RWPE2 (cell line): ENCODE measurements at regions not wholly inside any gene's neighbourhood (a gene's known extent, or its start where the extent isn't known, plus 50 kb on each side); places are given as distances from the start of the nearest gene placed in this dataset.

Source experiments
- ATAC-seq: fragments of 200-7000 bp; cut with Tn5 transposase; 3 replicates; pipeline ENCODE4 v1.9.1; 2021; ENCODE audit warnings: low read depth
- DNase-seq: peaks from one replicate; pipeline ENCODE4 v3.0.0-alpha.2; 2020; ENCODE audit warnings: low spot score
- H3K27ac ChIP-seq: fragments of 450-650 bp; 2 replicates; pipeline ENCODE4 v1.5.1; 2017; ENCODE audit warnings: mild to moderate bottlenecking; ENCODE audit not compliant: poor library complexity, severe bottlenecking
- H3K27me3 ChIP-seq: fragments of 250-450 bp; sonication (Bioruptor Pico); 2 replicates; pipeline ENCODE4 v1.5.1; 2021; ENCODE audit warnings: mild to moderate bottlenecking, moderate library complexity; ENCODE audit not compliant: insufficient read depth, poor library complexity, severe bottlenecking
- H3K36me3 ChIP-seq: fragments of 250-450 bp; sonication (Bioruptor Pico); 2 replicates; pipeline ENCODE4 v1.5.1; 2020; ENCODE audit warnings: low read depth, mild to moderate bottlenecking, moderate library complexity
- H3K4me1 ChIP-seq: fragments of 250-450 bp; sonication (Bioruptor Pico); 2 replicates; pipeline ENCODE4 v1.5.1; 2021; ENCODE audit warnings: mild to moderate bottlenecking, moderate library complexity; ENCODE audit not compliant: insufficient read depth, poor library complexity, severe bottlenecking
- H3K4me3 ChIP-seq: fragments of 250-450 bp; sonication (Bioruptor Pico); 2 replicates; pipeline ENCODE4 v1.5.1; 2021; ENCODE audit warnings: mild to moderate bottlenecking, moderate library complexity; ENCODE audit not compliant: severe bottlenecking
- H3K9me3 ChIP-seq: fragments of 250-450 bp; sonication (Bioruptor Pico); 2 replicates; pipeline ENCODE4 v1.5.1; 2021; ENCODE audit warnings: mild to moderate bottlenecking, moderate library complexity; ENCODE audit not compliant: severe bottlenecking
- TF ChIP-seq, protein P1 (sequence below): fragments of 450-650 bp; IDR thresholded peaks from one replicate; pipeline ENCODE4 v1.5.1; 2017; ENCODE audit warnings: mild to moderate bottlenecking, moderate library complexity; ENCODE audit not compliant: poor library complexity, severe bottlenecking

- no peaks in the 10 kb centered on the region for H3K27me3 ChIP-seq
- no peaks in the 10 kb centered on the region for H3K9me3 ChIP-seq
- no peak overlapping the region for H3K27ac ChIP-seq
- H3K4me1 ChIP-seq: no peaks in the 10 kb centered on the region
- H3K36me3 ChIP-seq: no peaks in the 10 kb centered on the region
- no peak overlapping the region for H3K4me3 ChIP-seq
- TF ChIP-seq, protein P1, sequence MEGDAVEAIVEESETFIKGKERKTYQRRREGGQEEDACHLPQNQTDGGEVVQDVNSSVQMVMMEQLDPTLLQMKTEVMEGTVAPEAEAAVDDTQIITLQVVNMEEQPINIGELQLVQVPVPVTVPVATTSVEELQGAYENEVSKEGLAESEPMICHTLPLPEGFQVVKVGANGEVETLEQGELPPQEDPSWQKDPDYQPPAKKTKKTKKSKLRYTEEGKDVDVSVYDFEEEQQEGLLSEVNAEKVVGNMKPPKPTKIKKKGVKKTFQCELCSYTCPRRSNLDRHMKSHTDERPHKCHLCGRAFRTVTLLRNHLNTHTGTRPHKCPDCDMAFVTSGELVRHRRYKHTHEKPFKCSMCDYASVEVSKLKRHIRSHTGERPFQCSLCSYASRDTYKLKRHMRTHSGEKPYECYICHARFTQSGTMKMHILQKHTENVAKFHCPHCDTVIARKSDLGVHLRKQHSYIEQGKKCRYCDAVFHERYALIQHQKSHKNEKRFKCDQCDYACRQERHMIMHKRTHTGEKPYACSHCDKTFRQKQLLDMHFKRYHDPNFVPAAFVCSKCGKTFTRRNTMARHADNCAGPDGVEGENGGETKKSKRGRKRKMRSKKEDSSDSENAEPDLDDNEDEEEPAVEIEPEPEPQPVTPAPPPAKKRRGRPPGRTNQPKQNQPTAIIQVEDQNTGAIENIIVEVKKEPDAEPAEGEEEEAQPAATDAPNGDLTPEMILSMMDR: no peak
- DNase-seq (no peak), ATAC-seq (no peak)
These were observed 359.2 kb downstream of the PBX1 start for GRCh38 chr1:164918140-164918539.

DNA sequence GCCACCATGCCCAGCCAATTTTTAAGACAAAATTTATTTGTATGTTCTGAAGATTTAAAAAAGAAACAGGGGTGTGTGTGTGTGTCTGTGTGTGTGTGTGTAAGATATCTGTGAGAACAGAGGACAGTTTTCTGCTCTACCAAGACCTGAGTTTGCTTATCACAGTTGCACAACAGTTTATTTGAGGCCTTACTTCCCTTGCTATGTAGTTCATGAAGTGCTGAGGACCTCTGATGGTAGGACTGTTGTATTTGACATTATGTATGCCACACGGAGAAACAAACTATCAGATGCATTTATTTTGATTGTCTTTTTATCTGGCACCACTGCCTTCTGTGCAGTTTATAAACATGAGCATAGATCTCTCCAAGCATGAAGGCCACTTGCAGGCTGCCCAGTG is 355.2 kb downstream of the PBX1 start:
- ATAC-seq (peak; percentile 38; the same call in 1 of the 3 replicates), DNase-seq (no peak)
- Histone ChIP-seq H3K36me3 (no peaks in the 10 kb centered on the region), H3K27me3 (no peaks in the 10 kb centered on the region), H3K9me3 (no peaks in the 10 kb centered on the region), H3K4me1 (no peaks in the 10 kb centered on the region), H3K27ac (no peak overlapping the region), H3K4me3 (no peak overlapping the region)
- TF ChIP-seq, protein P1: peak; percentile 16

DNA sequence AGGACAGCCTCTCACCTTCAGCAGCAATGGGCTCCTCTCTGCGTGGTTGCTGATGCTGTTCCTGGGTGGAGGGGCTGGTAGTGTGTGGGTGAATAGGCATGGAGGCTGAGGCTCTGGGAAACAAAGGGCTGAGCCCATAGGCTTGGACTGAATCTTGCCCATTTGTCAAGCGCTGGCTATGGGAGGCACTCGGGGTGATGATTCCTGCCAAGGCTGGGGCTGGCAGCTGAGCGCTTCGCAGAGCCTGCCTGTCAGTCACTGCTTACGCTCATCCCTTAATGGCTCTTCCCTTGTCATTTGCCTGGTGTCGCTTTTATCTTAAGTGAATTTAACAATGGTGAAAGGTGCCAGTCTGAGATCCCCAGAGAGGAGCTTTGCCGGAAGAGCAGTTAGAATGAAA is 353.3 kb downstream of the PBX1 start:
- ATAC-seq (no peak), DNase-seq (no peak)
- H3K27me3 ChIP-seq: no peaks in the 10 kb centered on the region

DNA sequence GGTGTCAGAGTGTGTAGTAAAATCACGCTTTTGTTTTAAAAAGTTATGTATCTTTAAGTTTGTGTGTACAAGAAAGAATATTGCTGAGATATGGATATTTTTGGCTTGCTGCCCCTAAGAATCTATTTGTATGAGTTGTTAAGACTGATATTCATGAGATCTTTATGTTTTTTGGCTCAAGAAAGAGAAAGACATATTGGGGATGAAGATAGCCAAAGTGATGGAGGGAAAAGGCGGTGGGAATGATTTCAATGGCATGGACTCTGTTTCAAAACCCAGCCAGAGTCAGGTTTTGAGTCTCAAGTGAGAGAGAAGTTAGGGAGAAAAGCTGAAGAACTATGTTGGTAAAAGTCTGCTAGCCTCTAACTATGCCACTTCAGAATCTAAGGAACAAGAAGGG is 351.7 kb downstream of the PBX1 start:
- Histone ChIP-seq H3K36me3 (no peaks in the 10 kb centered on the region), H3K4me1 (no peaks in the 10 kb centered on the region), H3K9me3 (no peaks in the 10 kb centered on the region), H3K27ac (no peak overlapping the region), H3K27me3 (no peaks in the 10 kb centered on the region), H3K4me3 (no peak overlapping the region)
- DNase-seq: no peak
- TF ChIP-seq, protein P1: no peak
- no peak for ATAC-seq

More for the DNA sequence above, 353.3 kb downstream of the PBX1 start:
- Histone ChIP-seq H3K9me3 (no peaks in the 10 kb centered on the region), H3K36me3 (no peaks in the 10 kb centered on the region), H3K27ac (no peak overlapping the region), H3K4me3 (no peak overlapping the region), H3K4me1 (no peaks in the 10 kb centered on the region)
- TF ChIP-seq, protein P1: no peak

- TF ChIP-seq, protein P1: no peak
- Histone ChIP-seq H3K27me3 (no peaks in the 10 kb centered on the region), H3K36me3 (no peaks in the 10 kb centered on the region), H3K9me3 (no peaks in the 10 kb centered on the region), H3K4me1 (no peaks in the 10 kb centered on the region), H3K4me3 (no peak overlapping the region), H3K27ac (no peak overlapping the region)
- DNase-seq (no peak), ATAC-seq (no peak)
These were observed 348.7 kb downstream of the PBX1 start for GRCh38 chr1:164907666-164908065.
